HG02759 (cell line): ENCODE measurements at regions not wholly inside any gene's neighbourhood (a gene's known extent, or its start where the extent isn't known, plus 50 kb on each side); places are given as distances from the start of the nearest gene placed in this dataset.

Source experiments
- ATAC-seq: cut with Tn5 transposase; IDR thresholded peaks from one replicate; pipeline ENCODE4 v1.9.1; 2021; ENCODE audit warnings: mild to moderate bottlenecking, moderate library complexity; ENCODE audit not compliant: unreplicated experiment

DNA sequence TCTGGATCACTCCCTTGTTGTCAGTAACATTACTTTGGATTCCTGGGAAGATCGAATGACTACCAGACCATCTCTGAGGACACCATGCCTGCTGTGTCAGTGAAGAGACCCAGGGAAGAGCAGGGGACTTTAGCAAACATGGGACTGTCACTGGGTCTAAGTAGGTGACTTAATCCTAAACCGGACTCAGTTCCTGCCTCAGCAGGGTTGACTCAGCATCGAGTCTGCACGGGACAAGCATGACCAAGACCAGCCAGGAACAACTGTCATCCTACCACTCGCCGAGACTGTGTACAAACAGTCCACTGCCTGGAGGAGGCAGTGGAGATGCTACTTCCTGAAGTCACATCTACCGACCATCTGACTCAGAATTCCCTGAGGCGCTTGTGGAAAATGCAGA is 53.2 kb upstream of the RAB4A start:
- ATAC-seq = no peak

- no peak for ATAC-seq
Measured at GRCh38 chr1:229218612-229219025, 52.3 kb upstream of the RAB4A start.

- ATAC-seq = no peak
Measured at GRCh38 chr1:229220163-229220846, 50.6 kb upstream of the RAB4A start.

GRCh38 chr1:229221106-229222019 is 49.5 kb upstream of the RAB4A start:
- ATAC-seq = no peak
